MCF 10A (cell line): ENCODE measurements at regions not wholly inside any gene's neighbourhood (a gene's known extent, or its start where the extent isn't known, plus 50 kb on each side); places are given as distances from the start of the nearest gene placed in this dataset.
A peak's percentile ranks its signal among the peaks of the same experiment; 100 is the strongest.

ENCODE experiments used
- BruUV-seq: library from RNA; stranded (reverse); fragments of 400-500 nt; replicated peaks from 2 replicates; lab custom pipeline; 2021; lab: Mats Ljungman, UMichigan
- CTCF ChIA-PET: fragments of 300-600 bp; sonication (Branson Sonifier 250); formaldehyde crosslinking; extraction: SDS; loops from one replicate; lab custom pipeline; 2021; ENCODE audit warnings: antibody characterized with exemption, inconsistent platforms; lab: Yijun Ruan, JAX
- POLR2A ChIA-PET: fragments of 300-600, 350-650 bp; sonication (Branson Sonifier 250); formaldehyde crosslinking; extraction: SDS; loops from one replicate; lab custom pipeline; 2020; ENCODE audit warnings: antibody characterized with exemption, inconsistent platforms; lab: Yijun Ruan, JAX
- DNase-seq: peaks from one replicate; pipeline ENCODE4 v3.0.0-alpha.2; 2018; ENCODE audit not compliant: unreplicated experiment
- H3K27ac Mint-ChIP-seq: one replicate; pipeline ENCODE4 v1.8.0; 2022; ENCODE audit warnings: mild to moderate bottlenecking, low read depth, mixed read lengths; ENCODE audit not compliant: unreplicated experiment
- H3K27me3 Mint-ChIP-seq: one replicate; pipeline ENCODE4 v1.8.0; 2022; ENCODE audit warnings: mixed read lengths; ENCODE audit not compliant: insufficient read depth, unreplicated experiment
- H3K36me3 Mint-ChIP-seq: one replicate; pipeline ENCODE4 v1.8.0; 2022; ENCODE audit warnings: mild to moderate bottlenecking, moderate library complexity, mixed read lengths; ENCODE audit not compliant: insufficient read depth, unreplicated experiment
- H3K4me1 Mint-ChIP-seq: one replicate; pipeline ENCODE4 v1.8.0; 2022; ENCODE audit warnings: mixed read lengths; ENCODE audit not compliant: insufficient read depth, unreplicated experiment
- H3K4me3 Mint-ChIP-seq: one replicate; pipeline ENCODE4 v1.8.0; 2022; ENCODE audit warnings: mild to moderate bottlenecking, moderate library complexity, mixed read lengths; ENCODE audit not compliant: unreplicated experiment
- H3K9me3 Mint-ChIP-seq: one replicate; pipeline ENCODE4 v1.8.0; 2022; ENCODE audit warnings: mixed read lengths; ENCODE audit not compliant: unreplicated experiment
- CTCF ChIP-seq: fragments of 200-600 bp; IDR thresholded peaks from one replicate; pipeline ENCODE4 v1.8.0; 2022; ENCODE audit warnings: antibody characterized with exemption, mild to moderate bottlenecking; ENCODE audit not compliant: unreplicated experiment
- intact Hi-C: fragments of 100-400 bp; cut with micrococcal nuclease; formaldehyde crosslinking; loops from 2 replicates; pipeline ENCODE4 v1.14.1; 2022

GRCh38 chr12:66831495-66831894 lies 152.6 kb upstream of the GRIP1 start:
- Mint-ChIP-seq H3K27ac (no peak overlapping the region), H3K36me3 (no peaks in the 10 kb centered on the region), H3K9me3 (no peaks in the 10 kb centered on the region), H3K27me3 (peaks cover 11% of the 10 kb centered on the region), H3K4me1 (no peaks in the 10 kb centered on the region), H3K4me3 (no peak overlapping the region)
- no peak for TF ChIP-seq CTCF
- CTCF ChIA-PET: interaction anchor here (0.7 to 1.3 kb wide), 2 partner anchors 84 to 390 kb away, joined by 3 read pairs; no protein-coding TSS in a partner anchor
- DNase-seq: no peak
- intact Hi-C loops: no loop called here
- BruUV-seq: no TSS peak
- POLR2A ChIA-PET: no interaction called here

- intact Hi-C loops: no loop called here
- no peaks in the 10 kb centered on the region for H3K4me1 Mint-ChIP-seq
- no TSS peak for BruUV-seq
- no peaks in the 10 kb centered on the region for H3K36me3 Mint-ChIP-seq
- H3K27me3 Mint-ChIP-seq: peaks cover 12% of the 10 kb centered on the region
- POLR2A ChIA-PET: interaction anchor here (0.7 kb wide), 1 partner anchor 469 kb away, joined by 4 read pairs; no protein-coding TSS in a partner anchor
- no peak for DNase-seq
- H3K27ac Mint-ChIP-seq: no peak overlapping the region
- H3K4me3 Mint-ChIP-seq: no peak overlapping the region
- TF ChIP-seq CTCF: no peak
- CTCF ChIA-PET: no interaction called here
- no peaks in the 10 kb centered on the region for H3K9me3 Mint-ChIP-seq
Observed at GRCh38 chr12:66832997-66833396, 154.1 kb upstream of the GRIP1 start.

GRCh38 chr12:66836623-66837310 lies 157.9 kb upstream of the GRIP1 start:
- intact Hi-C loops: no loop called here
- TF ChIP-seq CTCF: no peak
- DNase-seq: no peak
- Mint-ChIP-seq H3K27ac (peak overlapping the region; percentile 33), H3K9me3 (no peaks in the 10 kb centered on the region), H3K36me3 (no peaks in the 10 kb centered on the region), H3K4me1 (no peaks in the 10 kb centered on the region), H3K4me3 (no peak overlapping the region), H3K27me3 (peaks cover 27% of the 10 kb centered on the region)
- ChIA-PET POLR2A (no interaction called here), CTCF (no interaction called here)
- BruUV-seq: no TSS peak

GRCh38 chr12:66837311-66837627 lies 158.4 kb upstream of the GRIP1 start:
- ChIA-PET CTCF (no interaction called here), POLR2A (no interaction called here)
- no peak for TF ChIP-seq CTCF
- no peak for DNase-seq
- no peaks in the 10 kb centered on the region for H3K4me1 Mint-ChIP-seq
- H3K27ac Mint-ChIP-seq: no peak overlapping the region
- H3K4me3 Mint-ChIP-seq: no peak overlapping the region
- no TSS peak for BruUV-seq
- no peaks in the 10 kb centered on the region for H3K9me3 Mint-ChIP-seq
- H3K27me3 Mint-ChIP-seq: peaks cover 27% of the 10 kb centered on the region
- no peaks in the 10 kb centered on the region for H3K36me3 Mint-ChIP-seq
- intact Hi-C loops: no loop called here
